Neural cell (in vitro differentiated cells): ENCODE measurements at regions not wholly inside any gene's neighbourhood (a gene's known extent, or its start where the extent isn't known, plus 50 kb on each side); places are given as distances from the start of the nearest gene placed in this dataset.

ENCODE experiments used
- EP300 ChIP-seq: fragments of 450-650 bp; conservative IDR thresholded peaks from 2 replicates; pipeline ENCODE4 v1.6.1; 2014; ENCODE audit warnings: antibody characterized with exemption, mild to moderate bottlenecking, moderate library complexity; ENCODE audit not compliant: poor library complexity, severe bottlenecking
- RAD21 ChIP-seq: fragments of 450-650 bp; conservative IDR thresholded peaks from 2 replicates; pipeline ENCODE4 v1.6.1; 2014; ENCODE audit warnings: antibody characterized with exemption, mild to moderate bottlenecking, moderate library complexity
- TAF1 ChIP-seq: IDR thresholded peaks from 2 replicates; pipeline ENCODE4 v1.6.1; 2012; ENCODE audit warnings: low read depth
- TF ChIP-seq, protein P1 (sequence below): fragments of 450-650 bp; IDR thresholded peaks from 2 replicates; pipeline ENCODE4 v1.5.1; 2014; ENCODE audit warnings: antibody characterized with exemption, mild to moderate bottlenecking, moderate library complexity; ENCODE audit not compliant: poor library complexity, severe bottlenecking
- TF ChIP-seq, protein P2 (sequence below): IDR thresholded peaks from 2 replicates; pipeline ENCODE4 v1.6.1; 2012; ENCODE audit warnings: borderline replicate concordance

DNA sequence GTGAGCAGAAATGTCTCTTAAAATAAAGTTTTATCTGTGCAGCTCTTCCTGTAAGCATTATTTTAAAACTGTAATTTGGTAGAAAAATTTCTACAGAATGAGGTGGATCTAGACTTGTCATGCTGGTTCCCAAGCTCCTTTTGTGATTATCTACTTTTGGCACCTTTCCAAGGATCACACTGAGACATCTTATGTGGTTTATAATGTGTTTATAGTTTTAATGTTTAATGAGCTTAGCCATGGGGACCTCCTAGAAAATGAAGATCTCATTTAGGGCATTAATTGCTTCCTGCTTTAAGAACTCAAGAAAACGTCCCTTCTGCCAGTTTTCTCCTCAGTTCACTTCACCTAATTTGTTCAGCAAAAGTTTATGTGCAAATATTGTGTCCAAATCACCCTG, 468.4 kb downstream of the SUCLG1 start:
- TF ChIP-seq, protein P1, sequence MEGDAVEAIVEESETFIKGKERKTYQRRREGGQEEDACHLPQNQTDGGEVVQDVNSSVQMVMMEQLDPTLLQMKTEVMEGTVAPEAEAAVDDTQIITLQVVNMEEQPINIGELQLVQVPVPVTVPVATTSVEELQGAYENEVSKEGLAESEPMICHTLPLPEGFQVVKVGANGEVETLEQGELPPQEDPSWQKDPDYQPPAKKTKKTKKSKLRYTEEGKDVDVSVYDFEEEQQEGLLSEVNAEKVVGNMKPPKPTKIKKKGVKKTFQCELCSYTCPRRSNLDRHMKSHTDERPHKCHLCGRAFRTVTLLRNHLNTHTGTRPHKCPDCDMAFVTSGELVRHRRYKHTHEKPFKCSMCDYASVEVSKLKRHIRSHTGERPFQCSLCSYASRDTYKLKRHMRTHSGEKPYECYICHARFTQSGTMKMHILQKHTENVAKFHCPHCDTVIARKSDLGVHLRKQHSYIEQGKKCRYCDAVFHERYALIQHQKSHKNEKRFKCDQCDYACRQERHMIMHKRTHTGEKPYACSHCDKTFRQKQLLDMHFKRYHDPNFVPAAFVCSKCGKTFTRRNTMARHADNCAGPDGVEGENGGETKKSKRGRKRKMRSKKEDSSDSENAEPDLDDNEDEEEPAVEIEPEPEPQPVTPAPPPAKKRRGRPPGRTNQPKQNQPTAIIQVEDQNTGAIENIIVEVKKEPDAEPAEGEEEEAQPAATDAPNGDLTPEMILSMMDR, result no peak
- TF ChIP-seq RAD21 (no peak), EP300 (no peak), TAF1 (no peak)
- TF ChIP-seq, protein P2, sequence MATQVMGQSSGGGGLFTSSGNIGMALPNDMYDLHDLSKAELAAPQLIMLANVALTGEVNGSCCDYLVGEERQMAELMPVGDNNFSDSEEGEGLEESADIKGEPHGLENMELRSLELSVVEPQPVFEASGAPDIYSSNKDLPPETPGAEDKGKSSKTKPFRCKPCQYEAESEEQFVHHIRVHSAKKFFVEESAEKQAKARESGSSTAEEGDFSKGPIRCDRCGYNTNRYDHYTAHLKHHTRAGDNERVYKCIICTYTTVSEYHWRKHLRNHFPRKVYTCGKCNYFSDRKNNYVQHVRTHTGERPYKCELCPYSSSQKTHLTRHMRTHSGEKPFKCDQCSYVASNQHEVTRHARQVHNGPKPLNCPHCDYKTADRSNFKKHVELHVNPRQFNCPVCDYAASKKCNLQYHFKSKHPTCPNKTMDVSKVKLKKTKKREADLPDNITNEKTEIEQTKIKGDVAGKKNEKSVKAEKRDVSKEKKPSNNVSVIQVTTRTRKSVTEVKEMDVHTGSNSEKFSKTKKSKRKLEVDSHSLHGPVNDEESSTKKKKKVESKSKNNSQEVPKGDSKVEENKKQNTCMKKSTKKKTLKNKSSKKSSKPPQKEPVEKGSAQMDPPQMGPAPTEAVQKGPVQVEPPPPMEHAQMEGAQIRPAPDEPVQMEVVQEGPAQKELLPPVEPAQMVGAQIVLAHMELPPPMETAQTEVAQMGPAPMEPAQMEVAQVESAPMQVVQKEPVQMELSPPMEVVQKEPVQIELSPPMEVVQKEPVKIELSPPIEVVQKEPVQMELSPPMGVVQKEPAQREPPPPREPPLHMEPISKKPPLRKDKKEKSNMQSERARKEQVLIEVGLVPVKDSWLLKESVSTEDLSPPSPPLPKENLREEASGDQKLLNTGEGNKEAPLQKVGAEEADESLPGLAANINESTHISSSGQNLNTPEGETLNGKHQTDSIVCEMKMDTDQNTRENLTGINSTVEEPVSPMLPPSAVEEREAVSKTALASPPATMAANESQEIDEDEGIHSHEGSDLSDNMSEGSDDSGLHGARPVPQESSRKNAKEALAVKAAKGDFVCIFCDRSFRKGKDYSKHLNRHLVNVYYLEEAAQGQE, result no peak
